GM12892 (cell line): ENCODE measurements at regions not wholly inside any gene's neighbourhood (a gene's known extent, or its start where the extent isn't known, plus 50 kb on each side); places are given as distances from the start of the nearest gene placed in this dataset.

ENCODE experiments used
- POLR2A ChIP-seq: IDR thresholded peaks from 2 replicates; pipeline ENCODE4 v1.6.1; 2011; ENCODE audit warnings: low read depth, low read length, control low read depth
- POLR2AphosphoS5 ChIP-seq: IDR thresholded peaks from 2 replicates; pipeline ENCODE4 v1.6.1; 2011; ENCODE audit warnings: low read depth, low read length, control low read depth
- TAF1 ChIP-seq: IDR thresholded peaks from 2 replicates; pipeline ENCODE4 v1.6.1; 2011; ENCODE audit warnings: low read depth, mild to moderate bottlenecking, control low read depth, low read length, borderline replicate concordance

GRCh38 chr5:136516637-136517036 is 151.3 kb upstream of the TRPC7 start:
- TF ChIP-seq POLR2A (no peak), POLR2AphosphoS5 (no peak), TAF1 (no peak)
